SK-N-MC (cell line): ENCODE measurements at regions not wholly inside any gene's neighbourhood (a gene's known extent, or its start where the extent isn't known, plus 50 kb on each side); places are given as distances from the start of the nearest gene placed in this dataset.

Experiments
- EZH2 ChIP-seq: fragments of 200-600 bp; sonication (generic); IDR thresholded peaks from one replicate; pipeline ENCODE4 v1.6.1; 2017; ENCODE audit warnings: antibody characterized with exemption
- POLR2AphosphoS5 ChIP-seq: IDR thresholded peaks from 2 replicates; pipeline ENCODE4 v1.6.1; 2012; ENCODE audit warnings: mild to moderate bottlenecking, low read depth, low read length, borderline replicate concordance

- no peak for TF ChIP-seq POLR2AphosphoS5
- TF ChIP-seq EZH2: no peak
Measured at GRCh38 chr22:26975865-26976264, 318.5 kb downstream of the MIAT start.
